SKM-1 treated with dmso at 0.1 percent for 144 hours (cell line): ENCODE measurements at regions not wholly inside any gene's neighbourhood (a gene's known extent, or its start where the extent isn't known, plus 50 kb on each side); places are given as distances from the start of the nearest gene placed in this dataset.

Experiments
- DNase-seq: peaks from one replicate; lab custom pipeline; 2025; ENCODE audit not compliant: unreplicated experiment; lab: John Stamatoyannopoulos, UW

DNA sequence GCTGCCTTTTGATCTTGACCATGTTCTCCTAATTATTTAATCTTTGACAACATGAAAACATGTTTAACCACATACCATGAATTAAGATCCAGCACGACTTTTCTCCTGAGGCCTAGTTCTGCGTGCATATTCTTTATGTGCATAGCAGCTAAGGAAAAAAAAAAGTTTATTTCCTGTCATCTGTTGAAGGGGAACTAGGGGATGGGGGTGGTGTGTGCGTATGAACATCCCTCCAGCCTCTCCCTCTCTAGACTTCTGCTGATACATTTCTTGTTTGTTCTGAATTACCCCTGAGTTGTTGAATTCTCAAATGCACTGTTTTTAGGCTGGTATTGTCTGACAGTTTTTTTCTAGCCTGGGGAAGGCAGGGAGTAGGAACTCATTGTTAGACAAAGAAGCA is 543.3 kb downstream of the FGF9 start:
- no peak for DNase-seq

DNA sequence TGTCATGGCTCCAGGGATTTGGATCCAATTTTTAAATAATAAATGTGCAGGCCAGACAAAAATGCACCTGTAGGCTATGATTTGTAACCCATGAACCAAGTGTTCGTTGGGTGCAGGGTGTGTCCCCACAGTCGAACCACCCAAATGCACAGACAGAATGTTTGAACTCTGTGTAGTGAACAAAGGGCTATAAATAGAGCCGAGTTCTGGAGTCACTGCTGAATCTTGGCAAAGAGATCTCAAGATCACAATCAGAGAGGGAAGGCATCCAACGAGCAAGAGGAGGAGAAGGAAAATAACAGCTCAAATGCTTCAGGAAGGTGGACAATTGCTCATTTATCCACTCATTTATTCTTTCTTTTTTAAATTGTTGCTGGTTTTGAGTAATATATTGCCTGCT is 547.9 kb downstream of the FGF9 start:
- DNase-seq, result no peak

DNA sequence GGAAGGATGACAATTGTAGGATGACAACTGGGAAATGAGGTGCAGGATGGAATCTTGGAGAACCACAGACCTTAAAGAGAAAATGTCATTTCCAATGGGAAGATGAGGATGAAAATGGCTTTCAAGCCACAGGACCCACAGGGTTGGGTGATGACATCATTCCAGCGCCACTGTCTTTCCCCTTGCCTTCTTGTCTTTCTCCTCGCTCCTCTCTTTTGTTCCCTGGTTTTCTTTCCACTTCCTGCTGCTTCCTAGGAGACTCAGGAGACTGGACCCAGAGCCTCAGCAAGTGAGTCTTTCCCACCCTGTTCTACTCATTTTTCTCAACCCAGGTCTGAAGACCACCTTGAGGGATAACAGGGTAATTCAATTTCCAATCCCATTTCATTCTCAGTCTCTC is 548.8 kb downstream of the FGF9 start:
- no peak for DNase-seq

DNA sequence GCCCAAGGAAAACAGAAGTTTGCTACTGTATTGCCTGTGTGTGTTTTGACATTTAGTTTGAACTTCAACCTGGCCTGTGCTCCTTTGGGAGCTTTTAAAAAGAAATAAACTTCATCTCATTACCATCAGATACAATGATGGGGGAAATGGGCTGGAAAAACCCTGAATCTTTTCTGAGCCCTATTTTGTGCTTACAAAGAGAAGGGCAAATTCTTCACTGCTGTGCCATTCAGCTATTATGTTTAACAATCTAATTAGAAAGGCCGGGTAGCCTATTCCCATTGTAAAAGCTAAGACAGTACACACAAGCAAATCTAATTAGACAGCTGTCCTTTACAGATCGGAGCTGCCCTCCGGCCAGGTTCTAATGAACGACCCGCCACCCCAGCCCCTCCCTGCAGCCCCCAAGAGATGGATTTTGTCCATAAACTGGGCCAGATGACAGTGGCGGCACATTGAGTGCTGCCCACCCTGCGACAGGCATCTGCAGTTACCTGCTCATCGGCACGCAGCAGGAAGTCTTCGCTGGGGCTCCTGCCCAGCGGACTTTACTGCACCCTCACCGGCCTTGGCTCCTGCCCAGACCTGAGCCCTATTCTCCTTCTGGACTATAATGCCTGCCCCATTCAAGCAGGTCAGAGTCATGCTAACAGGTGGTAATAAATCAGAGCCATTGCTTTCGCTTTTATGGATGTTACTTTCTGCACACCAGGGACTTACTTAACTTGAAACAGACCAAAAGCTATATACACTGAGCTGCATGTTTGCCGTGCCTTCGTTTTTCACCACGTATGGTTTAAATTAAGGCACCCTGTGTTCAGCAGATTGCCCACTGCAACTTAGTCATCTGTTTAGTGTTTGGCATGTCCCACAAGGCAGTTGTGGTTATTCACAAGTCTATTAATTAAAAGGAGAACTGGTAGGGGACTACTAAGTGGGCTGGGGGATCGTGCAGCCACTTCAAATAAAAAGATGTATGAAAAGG is 549.6 kb downstream of the FGF9 start:
- no peak for DNase-seq

DNA sequence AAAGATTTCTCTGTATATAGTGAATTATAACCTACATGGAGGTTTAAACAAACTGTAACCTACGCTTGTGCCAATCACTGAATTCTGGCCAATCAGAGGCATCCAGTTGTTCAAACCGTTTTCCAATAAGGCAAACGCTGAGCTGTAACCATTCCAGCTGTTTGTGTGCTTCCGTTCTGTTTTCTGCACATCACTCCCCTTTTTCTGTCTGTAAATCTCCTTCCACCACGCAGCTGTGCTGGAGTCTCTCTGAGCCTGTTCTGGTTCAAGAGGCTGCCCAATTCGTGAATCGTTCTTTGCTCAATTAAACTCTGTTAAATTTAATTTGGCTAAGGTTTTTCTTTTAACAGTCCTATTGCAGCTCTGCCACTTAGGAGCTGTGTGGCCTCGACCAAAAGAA is 552.5 kb downstream of the FGF9 start:
- DNase-seq, result no peak

DNA sequence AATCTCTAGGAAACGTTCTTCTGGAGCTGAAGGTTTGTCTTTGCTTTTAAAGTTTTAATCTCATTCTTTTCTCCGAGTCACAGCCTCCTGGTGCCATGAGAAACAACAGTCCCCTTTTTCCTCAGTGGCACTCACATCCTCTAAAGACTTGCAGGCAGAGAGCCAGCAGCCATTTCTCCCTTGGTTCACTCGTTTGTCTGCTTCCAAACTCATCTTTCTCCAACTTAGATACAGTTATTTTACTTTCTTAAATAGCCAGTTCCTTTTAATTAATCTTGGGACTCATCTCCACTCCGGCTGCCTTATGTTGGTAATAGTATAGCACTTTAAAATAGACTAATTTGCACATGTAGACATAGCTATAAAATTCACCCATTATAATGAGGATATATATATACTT is 555.2 kb downstream of the FGF9 start:
- DNase-seq, result no peak

DNA sequence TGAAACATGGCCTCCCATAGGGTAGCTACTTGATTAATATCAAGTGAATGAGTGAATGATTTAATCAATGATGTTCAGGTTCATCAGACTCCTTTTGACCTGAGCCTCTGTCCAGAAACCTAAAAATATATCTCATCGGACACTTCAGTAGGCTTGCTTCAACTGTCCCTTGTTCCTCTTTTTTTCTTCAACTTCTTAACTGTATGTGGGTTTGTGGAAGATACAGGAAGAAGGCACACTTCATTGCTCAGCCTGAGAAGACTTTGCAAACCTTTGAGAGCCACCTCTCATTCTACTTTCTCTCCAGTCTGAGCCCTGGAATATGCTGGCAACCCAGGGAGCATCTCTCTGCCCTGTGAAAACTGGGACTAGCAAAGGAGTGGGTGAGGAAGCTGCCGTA is 557.0 kb downstream of the FGF9 start:
- peak; percentile 74 for DNase-seq

DNA sequence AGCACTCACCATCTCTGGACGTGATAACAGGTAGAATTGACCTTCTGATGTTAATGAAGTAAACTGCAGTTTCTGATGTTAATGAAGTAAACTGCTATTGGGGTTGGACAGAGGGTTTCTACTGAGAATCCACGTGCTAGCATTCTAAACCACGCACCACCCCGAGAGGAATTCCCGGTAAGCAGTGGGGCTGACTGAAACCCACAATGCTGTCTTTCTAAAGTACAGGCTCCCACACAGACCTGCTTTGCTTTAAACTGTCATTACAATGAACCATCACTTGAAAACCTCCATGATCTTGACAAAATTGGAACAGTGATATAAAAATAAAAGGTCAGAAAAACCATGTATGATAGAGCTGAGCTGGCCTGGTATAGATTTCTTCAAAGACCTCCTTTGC is 559.0 kb downstream of the FGF9 start:
- DNase-seq, result no peak

DNA sequence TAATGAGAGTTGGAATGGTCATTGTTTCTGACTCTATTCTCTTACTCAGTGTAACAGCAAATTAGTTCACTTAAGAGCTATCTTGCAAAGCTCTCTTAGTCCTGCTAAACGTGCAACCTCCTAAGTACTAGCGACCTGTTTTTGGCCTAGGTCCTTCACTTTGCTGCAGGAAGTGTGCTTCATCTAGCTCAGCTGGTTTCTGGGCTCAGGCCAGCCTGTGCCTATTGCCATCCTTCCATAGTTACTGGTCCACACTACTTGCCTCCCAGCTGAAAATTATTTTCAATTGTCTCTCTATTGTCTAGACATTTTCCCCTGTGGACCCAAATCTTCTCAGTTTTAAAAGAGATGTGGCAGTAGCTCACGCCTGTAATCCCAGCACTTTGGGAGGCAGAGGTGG is 561.3 kb downstream of the FGF9 start:
- DNase-seq, result no peak

DNA sequence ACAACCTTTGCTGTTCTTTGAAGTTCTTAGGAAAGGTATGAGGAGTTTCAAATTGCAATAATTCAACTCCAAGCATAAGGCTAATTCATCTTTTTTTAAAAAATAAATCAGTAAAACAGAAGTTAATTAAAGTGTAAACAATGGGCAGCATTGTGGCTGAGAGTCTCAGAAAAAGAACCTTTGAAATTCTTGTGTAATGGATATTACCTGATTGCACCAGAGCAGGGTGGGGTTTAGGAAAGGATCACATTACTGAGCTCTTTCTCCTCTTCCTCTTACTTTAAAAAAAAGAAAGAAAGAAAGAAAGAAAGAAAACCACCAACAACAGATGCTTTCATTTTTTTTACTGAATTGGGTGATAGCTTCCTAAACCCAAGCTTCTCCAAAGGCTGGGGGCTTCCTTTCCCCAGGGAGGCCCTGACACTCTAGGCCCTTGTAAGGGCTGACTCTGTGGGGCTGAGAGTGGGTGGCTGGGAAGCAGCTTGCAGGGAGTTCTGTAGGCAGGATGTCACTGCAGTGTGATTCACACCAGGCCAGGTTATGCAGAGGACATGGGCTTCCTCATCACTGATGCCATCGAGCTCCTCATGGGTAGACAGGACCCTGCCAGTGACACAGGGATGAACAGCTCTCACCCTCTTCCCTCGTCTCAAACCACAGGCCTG is 564.5 kb downstream of the FGF9 start:
- peak; percentile 15 for DNase-seq

DNA sequence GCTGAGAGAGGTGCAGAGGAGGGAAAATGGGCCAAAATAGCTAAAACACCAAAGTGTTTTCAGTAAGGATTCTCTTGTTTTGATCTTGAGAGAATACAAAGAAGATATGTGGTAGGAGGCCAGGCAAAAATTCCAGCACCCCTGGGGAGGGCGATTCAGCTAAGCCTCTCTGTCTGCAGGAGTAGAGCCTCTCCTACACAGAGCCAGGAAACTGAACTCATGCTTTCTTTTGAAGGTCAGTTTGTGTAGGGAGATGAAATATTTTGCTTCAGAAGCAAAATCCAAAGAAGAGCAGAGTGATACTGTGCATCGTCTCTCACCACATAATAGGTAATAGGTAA is 565.0 kb downstream of the FGF9 start:
- DNase-seq, result no peak

DNA sequence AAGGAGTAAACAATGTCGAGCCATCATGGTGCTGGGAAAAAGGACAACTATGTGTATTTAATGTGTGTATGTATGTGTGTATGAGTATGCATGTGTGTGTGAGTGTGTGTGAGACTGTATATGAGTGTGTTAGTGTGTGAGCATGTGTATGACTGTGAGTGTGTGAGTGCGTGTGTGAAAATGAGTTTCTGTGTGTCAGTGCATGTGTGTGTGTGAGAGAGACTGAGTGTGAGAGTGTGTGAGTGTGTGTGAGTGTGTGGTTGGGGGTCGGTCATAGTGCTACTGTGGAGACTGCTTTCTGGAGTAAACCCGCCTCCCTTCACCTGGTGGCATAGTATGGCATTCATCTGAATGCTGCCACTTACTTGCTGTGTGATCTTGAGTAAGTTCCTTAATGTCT is 567.4 kb downstream of the FGF9 start:
- DNase-seq, result no peak

DNA sequence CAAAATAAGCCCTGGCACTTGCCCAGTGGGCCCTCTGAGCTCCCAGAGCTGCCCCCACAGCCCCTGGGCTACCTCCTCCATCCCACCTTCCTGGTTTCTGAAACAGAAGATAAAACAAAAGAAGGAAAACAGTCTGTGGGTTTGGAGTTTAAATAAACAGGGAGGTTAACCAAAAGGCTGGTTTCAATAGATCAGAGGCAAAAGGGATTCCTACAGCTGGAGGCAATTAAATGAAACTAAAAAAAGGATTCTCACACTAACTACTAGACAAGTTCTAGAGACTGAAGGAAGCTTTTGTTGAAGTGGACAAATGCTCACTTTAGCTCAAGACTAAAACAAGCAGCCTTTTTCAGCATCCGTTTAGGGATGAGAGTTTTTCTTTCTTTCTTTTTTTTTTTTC is 569.8 kb downstream of the FGF9 start:
- DNase-seq, result no peak

DNA sequence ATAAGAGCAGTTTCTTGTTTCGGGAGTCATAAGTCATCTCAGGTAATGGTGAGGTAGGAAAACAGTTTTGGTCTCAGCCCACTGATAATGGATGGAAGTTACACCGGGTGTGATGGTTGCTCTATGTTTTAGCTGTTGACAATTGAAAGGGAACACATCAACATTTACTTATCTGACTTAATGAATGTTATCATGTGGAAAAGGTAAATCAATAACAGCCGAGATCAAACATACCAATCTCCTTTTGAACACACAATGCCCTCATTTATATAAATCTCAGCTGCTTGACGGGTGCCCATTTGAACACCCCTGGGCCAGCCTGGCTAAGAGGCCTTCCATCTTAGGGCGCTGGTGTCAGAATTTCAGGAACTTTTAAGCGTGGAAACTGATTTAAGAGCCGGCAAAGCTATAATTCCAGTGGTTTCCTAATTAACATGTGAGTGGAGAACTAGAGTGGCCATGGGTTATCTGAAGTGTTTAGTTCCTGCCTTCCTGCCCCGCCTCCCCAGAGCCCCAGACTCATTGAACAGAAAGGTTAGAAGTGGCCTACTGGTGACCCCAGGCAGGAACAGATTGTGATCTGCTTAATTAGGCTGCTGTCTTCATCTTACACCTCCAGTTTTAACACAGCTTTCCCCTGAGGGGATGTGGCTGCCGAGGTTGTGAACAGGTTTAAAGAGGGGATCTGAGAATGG is 572.7 kb downstream of the FGF9 start:
- DNase-seq, result no peak

DNA sequence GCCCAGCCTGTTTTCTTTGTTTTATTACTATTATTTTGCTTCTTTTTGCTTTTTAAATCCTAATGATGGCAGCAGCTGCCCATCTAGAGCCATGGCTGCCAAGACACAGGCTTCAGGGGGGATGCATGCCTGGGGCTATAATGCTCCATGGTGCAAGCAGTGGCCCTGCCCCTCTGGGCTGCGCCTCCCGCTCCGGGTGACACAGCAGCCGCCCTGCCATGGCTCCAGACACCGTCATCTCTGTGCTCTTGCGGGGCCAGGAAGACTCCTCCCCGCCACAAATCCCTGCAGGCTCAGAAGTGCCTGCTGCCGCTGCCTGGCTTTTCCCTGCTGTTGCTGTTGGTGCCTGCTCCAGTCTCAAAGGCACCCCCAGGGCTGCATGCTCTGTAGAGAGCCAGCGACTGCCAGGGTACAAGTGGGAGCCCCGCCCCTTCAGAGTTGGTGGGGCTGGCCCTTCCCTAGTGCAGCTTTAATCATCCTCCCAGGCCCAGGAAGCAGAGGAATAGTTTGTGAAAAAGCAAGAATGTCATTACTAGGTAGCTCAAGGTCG is 581.5 kb downstream of the FGF9 start:
- DNase-seq, result no peak

DNA sequence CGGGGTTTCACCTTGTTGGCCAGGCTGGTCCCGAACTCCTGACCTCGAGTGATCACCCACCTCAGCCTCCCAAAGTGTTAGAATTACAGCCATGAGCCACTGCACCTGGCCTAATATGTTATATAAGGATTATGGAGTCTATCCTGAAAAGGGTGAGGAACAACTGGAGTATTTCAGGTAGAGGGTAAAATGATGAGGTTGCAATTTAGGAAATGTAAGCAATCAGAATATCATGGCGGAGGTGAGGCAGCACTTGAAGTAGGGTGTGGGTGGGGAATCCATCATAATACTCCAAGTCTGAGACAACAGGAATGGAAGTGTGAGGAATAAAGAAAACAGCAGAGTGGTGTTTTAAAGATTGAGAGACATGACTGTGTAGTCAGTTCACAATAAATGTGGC is 582.2 kb downstream of the FGF9 start:
- DNase-seq, result no peak

DNA sequence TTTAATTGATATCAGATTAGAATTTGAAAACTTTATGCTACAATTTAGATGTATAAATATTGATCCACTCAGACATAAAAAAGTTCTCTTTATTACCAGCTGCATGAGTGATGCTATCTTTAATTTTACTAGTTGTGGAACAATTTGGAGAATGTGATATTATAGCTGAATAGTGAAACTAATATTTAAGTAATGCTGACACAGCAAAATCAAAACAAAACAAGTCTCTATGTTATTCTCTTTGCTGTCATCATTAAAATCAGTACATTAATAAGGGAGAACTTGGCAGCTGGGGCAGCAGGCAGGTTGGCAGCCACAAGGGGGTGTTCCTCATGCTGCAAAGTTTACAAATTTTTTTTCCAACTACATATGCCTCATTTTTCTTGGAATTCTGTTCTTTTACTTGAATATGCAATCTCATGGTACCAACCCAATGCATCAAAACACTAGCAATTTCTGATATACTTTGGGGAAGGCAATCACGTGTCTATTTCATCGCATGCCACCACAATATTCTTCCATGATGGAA is 585.3 kb downstream of the FGF9 start:
- DNase-seq, result no peak

DNA sequence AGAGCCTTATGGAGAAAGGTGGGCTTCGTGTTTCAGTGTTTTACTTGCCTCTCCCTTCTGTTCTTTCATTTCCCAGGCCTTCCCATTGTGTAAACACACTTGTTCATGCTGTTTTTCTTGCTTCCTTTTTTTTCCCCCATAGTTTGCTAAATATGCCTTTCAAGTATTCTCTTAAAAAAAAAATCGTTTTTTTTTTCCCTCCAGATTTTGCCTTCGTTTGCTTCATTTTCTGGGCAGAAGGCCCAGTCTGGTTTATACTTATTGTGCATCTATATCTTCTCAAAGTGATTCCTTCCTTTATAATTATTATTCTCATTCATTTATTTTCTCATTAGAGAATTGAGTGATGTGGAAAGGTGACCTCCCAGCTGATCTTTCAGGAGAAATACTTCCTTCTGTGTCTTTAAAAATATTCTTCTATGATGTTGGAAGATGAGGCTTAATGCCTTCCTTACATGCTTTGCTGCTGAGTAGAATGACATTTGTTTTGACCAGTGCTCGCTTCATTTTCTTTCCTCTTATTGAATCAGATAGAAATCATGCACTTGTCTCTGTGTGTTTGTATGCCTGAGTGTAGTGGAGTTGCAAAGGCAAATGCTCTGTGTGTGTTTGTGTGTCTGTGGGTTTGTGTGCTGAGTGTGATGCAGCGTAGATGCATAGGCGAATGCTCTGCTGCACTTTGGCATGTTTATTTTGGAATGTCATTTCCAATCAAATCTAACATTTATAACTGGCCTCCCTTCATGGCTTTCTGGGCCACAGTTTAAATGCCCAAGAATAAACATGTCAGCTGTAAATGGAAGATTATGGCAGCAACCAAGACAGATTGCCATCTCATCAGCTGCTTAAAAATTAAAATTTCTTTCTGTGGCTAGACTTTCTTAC is 591.4 kb downstream of the FGF9 start:
- no peak for DNase-seq

DNA sequence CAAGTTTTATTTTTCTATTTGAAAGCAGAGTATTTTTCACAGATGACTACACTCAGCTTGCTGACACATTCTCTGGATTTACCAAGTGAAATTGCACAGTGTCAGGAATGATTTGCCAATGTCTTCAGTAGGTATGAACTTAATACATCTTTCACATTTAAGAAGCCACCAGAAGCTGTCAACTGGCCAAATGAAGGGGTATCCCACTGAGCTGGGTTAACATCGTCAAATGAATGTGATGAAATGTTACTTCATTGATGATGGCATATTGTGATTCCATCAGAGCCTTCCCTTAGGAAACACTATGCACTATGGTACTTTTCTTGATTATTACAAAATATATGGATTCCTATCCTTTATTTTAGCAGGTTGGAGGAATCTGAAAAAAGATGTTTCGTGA is 592.3 kb downstream of the FGF9 start:
- DNase-seq, result no peak

DNA sequence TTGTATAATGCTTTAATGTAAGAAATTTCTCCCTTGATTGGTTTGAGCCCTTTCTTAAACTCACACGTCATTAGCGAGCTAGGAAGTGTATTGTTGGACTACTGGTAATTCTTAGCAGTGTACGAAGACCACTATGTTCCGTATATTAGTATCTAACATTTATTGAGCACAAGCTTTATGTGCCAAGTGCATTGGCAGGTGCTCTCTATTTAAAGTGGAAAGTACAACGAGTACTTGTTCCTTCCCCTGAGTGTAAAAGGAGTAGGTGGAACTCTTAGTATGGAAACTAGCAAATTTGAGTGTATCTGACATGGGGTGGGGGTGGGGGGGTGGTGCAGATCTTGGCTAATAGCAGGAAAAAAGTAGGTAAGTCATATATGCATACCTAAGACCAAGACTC is 594.7 kb downstream of the FGF9 start:
- no peak for DNase-seq

DNA sequence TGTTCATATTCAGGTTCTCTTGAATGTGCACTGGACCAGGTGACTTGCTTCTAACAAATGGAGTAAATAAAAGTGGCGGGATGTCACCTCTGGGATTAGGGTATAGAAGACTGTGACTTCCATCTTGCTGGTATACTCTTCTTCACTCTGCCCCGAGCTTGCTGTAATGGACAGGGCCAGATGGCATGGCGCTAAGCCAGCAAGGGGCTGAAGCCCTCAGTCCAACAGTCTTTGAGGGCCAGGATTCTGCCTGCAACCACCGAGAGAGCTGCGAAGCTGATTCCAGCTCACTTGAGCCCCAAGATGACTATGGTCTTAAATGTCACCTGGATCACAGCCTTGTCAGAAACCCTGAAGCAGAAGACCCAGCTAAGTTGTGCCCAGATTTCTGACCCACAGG is 600.0 kb downstream of the FGF9 start:
- DNase-seq, result no peak
